ENCODE measurements at regions not wholly inside any gene's neighbourhood (a gene's known extent, or its start where the extent isn't known, plus 50 kb on each side); places are given as distances from the start of the nearest gene placed in this dataset.

DNA sequence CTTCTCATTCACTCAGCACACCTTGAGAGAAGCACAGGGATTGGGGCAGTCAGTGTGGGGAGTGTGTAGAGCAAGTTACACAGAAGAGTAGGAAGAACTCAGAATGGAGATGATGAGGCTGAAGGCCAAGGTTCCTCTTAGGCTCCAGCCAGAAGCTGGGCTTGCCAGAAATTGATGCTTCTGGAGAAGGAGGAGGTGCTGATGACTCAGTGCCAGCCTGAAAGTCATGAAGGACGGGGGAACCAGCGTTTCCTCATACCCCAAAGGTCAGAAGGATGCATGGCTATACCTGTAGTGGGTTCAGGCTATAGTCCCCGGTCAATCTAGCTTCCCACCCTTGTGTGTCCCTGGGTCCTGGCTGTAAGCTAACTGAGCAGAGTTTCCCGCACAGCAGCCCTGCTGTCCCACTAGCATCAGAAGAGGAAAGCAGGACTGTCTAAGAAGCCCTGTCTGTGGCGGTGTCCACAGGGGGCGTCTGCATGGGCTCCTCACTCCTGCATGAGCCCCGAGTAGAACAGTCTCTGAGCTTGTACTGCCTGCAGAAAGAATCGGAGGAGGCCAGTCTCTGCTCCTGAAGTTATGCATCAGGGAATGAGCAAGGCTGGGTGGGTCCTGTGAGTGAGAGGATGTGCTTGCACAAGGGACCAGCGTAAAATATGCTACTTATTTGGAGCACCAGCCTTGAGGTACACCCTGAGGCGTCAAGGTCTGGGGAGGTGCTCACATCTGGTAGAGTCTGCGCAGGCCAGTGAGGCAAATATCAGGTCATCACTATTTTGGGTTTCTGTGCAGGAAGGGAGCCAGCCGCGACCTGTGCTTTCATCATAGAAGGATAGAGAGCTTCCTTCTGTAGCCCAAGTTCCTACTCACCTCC, 148.5 kb downstream of the MRPL14 start:
- TF ChIP-seq, protein P1, sequence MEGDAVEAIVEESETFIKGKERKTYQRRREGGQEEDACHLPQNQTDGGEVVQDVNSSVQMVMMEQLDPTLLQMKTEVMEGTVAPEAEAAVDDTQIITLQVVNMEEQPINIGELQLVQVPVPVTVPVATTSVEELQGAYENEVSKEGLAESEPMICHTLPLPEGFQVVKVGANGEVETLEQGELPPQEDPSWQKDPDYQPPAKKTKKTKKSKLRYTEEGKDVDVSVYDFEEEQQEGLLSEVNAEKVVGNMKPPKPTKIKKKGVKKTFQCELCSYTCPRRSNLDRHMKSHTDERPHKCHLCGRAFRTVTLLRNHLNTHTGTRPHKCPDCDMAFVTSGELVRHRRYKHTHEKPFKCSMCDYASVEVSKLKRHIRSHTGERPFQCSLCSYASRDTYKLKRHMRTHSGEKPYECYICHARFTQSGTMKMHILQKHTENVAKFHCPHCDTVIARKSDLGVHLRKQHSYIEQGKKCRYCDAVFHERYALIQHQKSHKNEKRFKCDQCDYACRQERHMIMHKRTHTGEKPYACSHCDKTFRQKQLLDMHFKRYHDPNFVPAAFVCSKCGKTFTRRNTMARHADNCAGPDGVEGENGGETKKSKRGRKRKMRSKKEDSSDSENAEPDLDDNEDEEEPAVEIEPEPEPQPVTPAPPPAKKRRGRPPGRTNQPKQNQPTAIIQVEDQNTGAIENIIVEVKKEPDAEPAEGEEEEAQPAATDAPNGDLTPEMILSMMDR (IDR thresholded peaks at IDR 0.05): no peak
- TF ChIP-seq POLR2A (IDR thresholded peaks at IDR 0.05): no peak

All from esophagus squamous epithelium (tissue), 4 donors.